Esophagus squamous epithelium (tissue), 5 donors: ENCODE measurements at regions not wholly inside any gene's neighbourhood (a gene's known extent, or its start where the extent isn't known, plus 50 kb on each side); places are given as distances from the start of the nearest gene placed in this dataset.

Experiments used
- DNase-seq: peaks from one replicate; lab custom pipeline; 2025; lab: John Stamatoyannopoulos, UW
- H3K27ac ChIP-seq, 4 donors: fragments of 200-600 bp; sonication (generic); one replicate each; pipeline ENCODE4 v1.5.1; 2016 to 2019; ENCODE audit warnings: mild to moderate bottlenecking in 1 of 4
- H3K27me3 ChIP-seq, 4 donors: fragments of 200-600 bp; sonication (generic); 1 replicate in 3 of 4; 2 replicates in 1 of 4; pipeline versions ENCODE4 v1.5.1 to v1.6.0; 2017 to 2021; ENCODE audit warnings: antibody characterized with exemption in 1 of 4
- H3K36me3 ChIP-seq, 3 donors: fragments of 200-600 bp; sonication (generic); one replicate each; pipeline ENCODE4 v1.5.1; 2016 to 2019
- H3K4me1 ChIP-seq, 3 donors: fragments of 200-600 bp; sonication (generic); one replicate each; pipeline ENCODE4 v1.5.1; 2017 to 2019
- H3K4me3 ChIP-seq, 4 donors: fragments of 200-600 bp; sonication (generic); 1 replicate in 3 of 4; 2 replicates in 1 of 4; pipeline ENCODE4 v1.5.1; 2016 to 2019; ENCODE audit warnings: mild to moderate bottlenecking in 2 of 4, moderate library complexity in 1 of 4
- H3K9me3 ChIP-seq, 3 donors: fragments of 200-600 bp; sonication (generic); one replicate each; pipeline ENCODE4 v1.5.1; 2016 to 2019
- POLR2A ChIP-seq, 4 donors: fragments of 450-650 bp; IDR thresholded peaks; one replicate each; pipeline ENCODE4 v1.6.1; 2017; ENCODE audit warnings: antibody characterized with exemption in 4 of 4, mild to moderate bottlenecking in 4 of 4, moderate library complexity in 3 of 4
- WGBS, 2 donors: methylation state at CpG; one replicate each; pipeline ENCODE4 v1.1.5; 2018; 5-methylcytosine and 5-hydroxymethylcytosine counted together
- intact Hi-C: fragments of 100-400 bp; cut with DNase I; formaldehyde crosslinking; loops from one replicate; pipeline ENCODE4 v1.15.0; 2022
- TF ChIP-seq, protein P1 (sequence below), 6 experiments: fragments of 450-650 bp in 4 of 6; fragments of 200-600 bp in 2 of 6; sonication (generic) in 2 of 6; IDR thresholded peaks; one replicate each; pipeline ENCODE4 v1.5.1; 2016 to 2019; ENCODE audit warnings: antibody characterized with exemption in 6 of 6, mild to moderate bottlenecking in 4 of 6, moderate library complexity in 4 of 6
- donor health status: DM: yes; HTN: yes; CAD: no.

DNA sequence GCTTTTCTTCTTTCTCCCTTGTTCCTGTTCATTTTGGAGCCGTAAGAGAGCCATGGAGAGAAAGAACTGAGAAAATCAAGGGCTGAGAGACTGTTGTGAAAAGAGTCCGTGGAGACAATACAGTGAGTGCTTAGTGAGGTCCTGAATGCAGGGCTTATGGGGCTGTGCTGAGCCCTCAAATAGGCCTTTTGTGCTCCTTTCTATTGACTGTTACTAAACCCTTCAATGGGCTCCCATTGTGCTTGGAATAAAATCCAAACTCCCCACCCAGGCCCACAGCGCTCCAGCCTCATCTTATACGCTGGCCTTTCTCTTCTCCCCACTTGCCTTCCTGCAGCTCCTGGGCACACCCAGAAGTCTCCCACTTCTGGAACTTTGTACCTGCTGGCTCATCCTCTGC lies 243.1 kb upstream of the HABP2 start:
- DNase-seq, result no peak
- Histone ChIP-seq H3K27me3 (peaks cover 0 to 10% (median 0%) of the 10 kb centered on the region in 4 donors), H3K36me3 (no peaks in the 10 kb centered on the region), H3K4me1 (no peaks in the 10 kb centered on the region), H3K9me3 (no peaks in the 10 kb centered on the region), H3K27ac (no peak overlapping the region), H3K4me3 (no peak overlapping the region)
- intact Hi-C loops, result no loop called here
- no peak for TF ChIP-seq POLR2A (IDR thresholded peaks at IDR 0.05)
- TF ChIP-seq, protein P1, sequence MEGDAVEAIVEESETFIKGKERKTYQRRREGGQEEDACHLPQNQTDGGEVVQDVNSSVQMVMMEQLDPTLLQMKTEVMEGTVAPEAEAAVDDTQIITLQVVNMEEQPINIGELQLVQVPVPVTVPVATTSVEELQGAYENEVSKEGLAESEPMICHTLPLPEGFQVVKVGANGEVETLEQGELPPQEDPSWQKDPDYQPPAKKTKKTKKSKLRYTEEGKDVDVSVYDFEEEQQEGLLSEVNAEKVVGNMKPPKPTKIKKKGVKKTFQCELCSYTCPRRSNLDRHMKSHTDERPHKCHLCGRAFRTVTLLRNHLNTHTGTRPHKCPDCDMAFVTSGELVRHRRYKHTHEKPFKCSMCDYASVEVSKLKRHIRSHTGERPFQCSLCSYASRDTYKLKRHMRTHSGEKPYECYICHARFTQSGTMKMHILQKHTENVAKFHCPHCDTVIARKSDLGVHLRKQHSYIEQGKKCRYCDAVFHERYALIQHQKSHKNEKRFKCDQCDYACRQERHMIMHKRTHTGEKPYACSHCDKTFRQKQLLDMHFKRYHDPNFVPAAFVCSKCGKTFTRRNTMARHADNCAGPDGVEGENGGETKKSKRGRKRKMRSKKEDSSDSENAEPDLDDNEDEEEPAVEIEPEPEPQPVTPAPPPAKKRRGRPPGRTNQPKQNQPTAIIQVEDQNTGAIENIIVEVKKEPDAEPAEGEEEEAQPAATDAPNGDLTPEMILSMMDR (IDR thresholded peaks at IDR 0.05), result no peak
- 83 to 87% methylated on average over 4 of the region's 4 CpGs for WGBS, 2 donors

DNA sequence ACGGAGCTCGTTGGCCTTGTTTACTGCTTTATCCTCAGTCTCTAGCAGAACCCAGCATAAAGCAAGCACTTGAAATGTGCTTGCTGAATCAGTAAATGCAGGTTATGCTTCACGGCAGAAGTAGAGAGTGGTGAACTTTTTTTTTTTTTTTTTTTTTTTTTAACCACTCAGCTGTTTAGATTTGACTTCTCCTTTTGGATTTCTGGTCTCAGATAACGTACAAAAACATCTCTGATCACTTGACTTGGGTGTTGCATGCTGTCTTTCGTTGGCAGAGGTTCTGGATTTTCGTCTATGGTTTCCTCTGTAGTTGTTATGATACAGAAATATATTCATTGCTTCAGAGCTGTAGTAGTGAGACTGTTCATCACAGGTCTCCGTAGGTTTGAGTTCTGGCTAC lies 242.5 kb upstream of the HABP2 start:
- Histone ChIP-seq H3K4me1 (no peaks in the 10 kb centered on the region), H3K36me3 (no peaks in the 10 kb centered on the region), H3K4me3 (no peak overlapping the region), H3K27me3 (peaks cover 0 to 15% (median 0%) of the 10 kb centered on the region in 4 donors), H3K9me3 (no peaks in the 10 kb centered on the region), H3K27ac (no peak overlapping the region)
- no peak for DNase-seq
- 43 to 52% methylated on average over 7 of the region's 7 CpGs for WGBS, 2 donors
- no peak for TF ChIP-seq POLR2A (IDR thresholded peaks at IDR 0.05)
- TF ChIP-seq, protein P1 (IDR thresholded peaks at IDR 0.05), result no peak
- intact Hi-C loops, result no loop called here

DNA sequence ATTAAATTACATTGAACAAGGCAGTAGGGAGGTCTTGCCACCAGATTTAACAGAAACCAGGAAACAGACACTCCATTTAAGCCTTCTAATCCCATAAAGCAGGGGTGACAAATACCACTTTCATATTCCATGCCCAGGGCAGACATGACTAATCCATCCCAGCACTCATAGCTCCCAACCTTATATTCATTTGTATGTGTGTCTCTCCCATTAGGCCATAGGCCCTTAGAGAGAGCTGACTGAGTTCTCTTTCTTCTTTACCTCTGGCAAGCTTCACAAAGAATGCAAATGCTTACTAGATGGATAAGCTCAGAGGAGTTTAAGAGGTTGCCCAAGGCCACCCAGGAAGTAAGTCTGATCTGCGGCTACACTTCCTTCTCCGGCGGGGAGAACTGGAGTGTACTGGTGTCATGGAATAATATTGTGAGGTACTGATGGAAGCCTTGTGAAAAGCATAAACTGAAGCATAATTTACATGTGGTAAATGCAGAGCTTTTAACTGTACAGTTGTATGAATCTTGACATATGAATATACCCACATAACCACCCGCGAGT lies 239.7 kb upstream of the HABP2 start:
- H3K36me3 ChIP-seq, result no peaks in the 10 kb centered on the region
- intact Hi-C loops, result no loop called here

DNA sequence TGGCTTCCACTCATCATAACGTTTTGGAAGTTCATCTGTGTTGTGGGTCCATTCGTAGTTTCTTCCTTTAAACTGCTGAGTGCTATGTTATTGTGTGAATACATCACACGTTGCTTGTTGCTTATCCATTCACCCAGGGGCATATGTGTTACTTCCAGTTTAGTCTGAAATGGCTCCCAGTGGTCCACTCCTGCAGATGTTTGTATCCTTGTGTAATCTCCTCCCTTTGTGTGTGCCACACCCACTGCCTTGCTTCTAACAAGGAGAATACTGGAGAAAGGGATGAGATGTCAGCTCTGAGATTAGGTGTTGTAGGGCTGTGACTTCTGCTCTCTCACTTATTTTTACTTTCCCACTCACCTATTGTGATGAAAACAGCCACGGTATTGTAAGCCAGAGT lies 239.1 kb upstream of the HABP2 start:
- Histone ChIP-seq H3K27me3 (peaks cover 0 to 31% (median 0%) of the 10 kb centered on the region in 4 donors), H3K4me1 (no peaks in the 10 kb centered on the region), H3K27ac (no peak overlapping the region), H3K36me3 (no peaks in the 10 kb centered on the region), H3K9me3 (no peaks in the 10 kb centered on the region), H3K4me3 (no peak overlapping the region)
- TF ChIP-seq, protein P1 (IDR thresholded peaks at IDR 0.05), result no peak
- TF ChIP-seq POLR2A (IDR thresholded peaks at IDR 0.05), result no peak
- DNase-seq, result no peak
- intact Hi-C loops, result no loop called here
- WGBS, 2 donors, result 74 to 76% methylated on average over 3 to 4 of the region's 4 CpGs

More for the DNA sequence above, 239.7 kb upstream of the HABP2 start:
- WGBS, 2 donors, result 91 to 92% methylated on average over 2 to 5 of the region's 5 CpGs
- Histone ChIP-seq H3K27ac (no peak overlapping the region), H3K4me3 (no peak overlapping the region), H3K27me3 (peaks cover 0 to 31% (median 0%) of the 10 kb centered on the region in 4 donors), H3K9me3 (no peaks in the 10 kb centered on the region), H3K4me1 (no peaks in the 10 kb centered on the region)
- TF ChIP-seq POLR2A (IDR thresholded peaks at IDR 0.05), result no peak
- TF ChIP-seq, protein P1 (IDR thresholded peaks at IDR 0.05), result no peak
- DNase-seq, result no peak

DNA sequence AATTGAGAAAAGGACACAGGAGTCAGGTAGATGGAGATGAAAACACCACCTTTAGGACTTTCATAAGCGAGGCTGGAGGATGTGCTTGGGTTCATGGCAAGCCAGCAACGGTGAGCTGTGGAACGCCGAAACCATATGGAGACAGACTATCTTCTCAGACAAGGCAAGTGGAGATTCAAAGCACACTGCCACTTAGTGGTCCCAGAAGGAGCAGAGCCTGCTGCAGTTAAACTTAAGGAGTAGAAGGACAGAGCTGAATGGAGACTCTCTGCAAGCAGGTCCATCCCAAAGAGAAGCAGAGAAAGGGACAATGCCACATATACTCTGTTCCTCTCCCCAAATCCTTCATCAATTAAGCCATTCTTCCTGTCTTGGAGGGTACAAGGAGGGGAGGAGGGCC lies 236.3 kb upstream of the HABP2 start:
- Histone ChIP-seq H3K27ac (no peak overlapping the region), H3K36me3 (no peaks in the 10 kb centered on the region), H3K9me3 (no peaks in the 10 kb centered on the region), H3K27me3 (peaks cover 0 to 31% (median 0%) of the 10 kb centered on the region in 4 donors), H3K4me1 (no peaks in the 10 kb centered on the region), H3K4me3 (no peak overlapping the region)
- 87 to 93% methylated on average over 4 of the region's 4 CpGs for WGBS, 2 donors
- intact Hi-C loops, result no loop called here
- TF ChIP-seq, protein P1 (IDR thresholded peaks at IDR 0.05), result no peak
- TF ChIP-seq POLR2A (IDR thresholded peaks at IDR 0.05), result no peak
- DNase-seq, result no peak
